ENCODE measurements at regions not wholly inside any gene's neighbourhood (a gene's known extent, or its start where the extent isn't known, plus 50 kb on each side); places are given as distances from the start of the nearest gene placed in this dataset.

DNA sequence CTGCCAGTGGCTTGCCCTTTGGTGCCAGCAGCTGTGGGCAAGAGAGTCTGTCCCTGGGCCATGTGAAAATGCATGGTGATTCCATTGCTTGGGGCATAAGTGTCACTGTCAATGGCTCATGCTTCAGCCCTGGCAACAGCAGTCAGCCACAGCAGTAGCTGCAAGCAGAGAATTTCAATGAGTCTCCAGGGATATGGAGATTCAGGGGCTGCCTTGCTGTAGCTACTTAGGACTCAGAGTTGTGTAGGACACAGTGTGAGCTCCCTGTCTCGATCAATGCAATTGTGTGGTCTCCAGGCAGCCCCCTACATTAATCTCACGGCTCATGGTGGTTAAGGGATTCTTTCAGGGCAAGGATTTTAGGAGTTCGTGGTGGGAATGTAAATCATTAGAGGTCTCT is 126.3 kb upstream of the STARD3NL start:
- TF ChIP-seq, protein P1, sequence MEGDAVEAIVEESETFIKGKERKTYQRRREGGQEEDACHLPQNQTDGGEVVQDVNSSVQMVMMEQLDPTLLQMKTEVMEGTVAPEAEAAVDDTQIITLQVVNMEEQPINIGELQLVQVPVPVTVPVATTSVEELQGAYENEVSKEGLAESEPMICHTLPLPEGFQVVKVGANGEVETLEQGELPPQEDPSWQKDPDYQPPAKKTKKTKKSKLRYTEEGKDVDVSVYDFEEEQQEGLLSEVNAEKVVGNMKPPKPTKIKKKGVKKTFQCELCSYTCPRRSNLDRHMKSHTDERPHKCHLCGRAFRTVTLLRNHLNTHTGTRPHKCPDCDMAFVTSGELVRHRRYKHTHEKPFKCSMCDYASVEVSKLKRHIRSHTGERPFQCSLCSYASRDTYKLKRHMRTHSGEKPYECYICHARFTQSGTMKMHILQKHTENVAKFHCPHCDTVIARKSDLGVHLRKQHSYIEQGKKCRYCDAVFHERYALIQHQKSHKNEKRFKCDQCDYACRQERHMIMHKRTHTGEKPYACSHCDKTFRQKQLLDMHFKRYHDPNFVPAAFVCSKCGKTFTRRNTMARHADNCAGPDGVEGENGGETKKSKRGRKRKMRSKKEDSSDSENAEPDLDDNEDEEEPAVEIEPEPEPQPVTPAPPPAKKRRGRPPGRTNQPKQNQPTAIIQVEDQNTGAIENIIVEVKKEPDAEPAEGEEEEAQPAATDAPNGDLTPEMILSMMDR (IDR thresholded peaks at IDR 0.05; ENCODE audit: low read depth, low read length), result no peak
- no peak for DNase-seq (ENCODE audit: extremely low read depth, low read depth)

DNA sequence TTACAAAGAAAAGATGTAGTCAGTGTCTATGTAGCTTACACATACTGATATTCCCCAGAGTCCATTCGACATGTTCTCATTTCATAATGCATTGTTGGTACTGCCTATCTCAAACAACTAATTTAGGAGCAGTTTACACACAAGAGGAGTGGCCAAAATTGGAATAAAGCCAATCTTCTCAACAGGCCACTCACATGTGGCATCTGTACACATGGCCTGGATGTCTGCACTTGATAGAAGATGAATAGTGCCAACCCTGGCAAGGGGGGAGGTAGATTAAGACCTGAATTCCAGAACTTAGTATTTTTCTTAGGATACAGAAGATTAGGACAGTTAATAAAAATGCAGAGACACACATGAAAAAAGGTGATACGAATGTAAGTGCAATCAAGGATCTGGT is 125.3 kb upstream of the STARD3NL start:
- TF ChIP-seq, protein P1 (IDR thresholded peaks at IDR 0.05; ENCODE audit: low read depth, low read length), result no peak
- DNase-seq (ENCODE audit: extremely low read depth, low read depth), result no peak

DNA sequence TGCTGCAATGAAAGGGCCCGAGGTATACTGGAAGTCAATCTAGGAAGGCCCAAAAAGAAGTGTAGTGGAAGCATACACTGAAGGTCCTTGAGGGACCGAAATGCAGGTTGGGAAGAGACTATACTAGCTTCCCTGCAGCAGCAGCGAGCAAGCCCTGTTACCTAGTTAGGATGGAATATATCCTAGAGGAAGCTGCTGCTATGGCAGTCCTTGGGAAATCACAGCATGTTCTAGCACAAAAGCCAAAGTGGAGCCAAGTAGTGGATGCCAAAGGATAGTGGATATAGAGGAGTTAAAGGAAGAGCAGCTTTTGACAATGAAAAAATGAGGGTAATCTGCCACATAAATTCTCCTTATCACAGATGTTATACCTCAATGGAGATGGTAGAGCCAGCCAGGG is 123.8 kb upstream of the STARD3NL start:
- TF ChIP-seq, protein P1 (IDR thresholded peaks at IDR 0.05; ENCODE audit: low read depth, low read length), result no peak
- no peak for DNase-seq (ENCODE audit: extremely low read depth, low read depth)

DNA sequence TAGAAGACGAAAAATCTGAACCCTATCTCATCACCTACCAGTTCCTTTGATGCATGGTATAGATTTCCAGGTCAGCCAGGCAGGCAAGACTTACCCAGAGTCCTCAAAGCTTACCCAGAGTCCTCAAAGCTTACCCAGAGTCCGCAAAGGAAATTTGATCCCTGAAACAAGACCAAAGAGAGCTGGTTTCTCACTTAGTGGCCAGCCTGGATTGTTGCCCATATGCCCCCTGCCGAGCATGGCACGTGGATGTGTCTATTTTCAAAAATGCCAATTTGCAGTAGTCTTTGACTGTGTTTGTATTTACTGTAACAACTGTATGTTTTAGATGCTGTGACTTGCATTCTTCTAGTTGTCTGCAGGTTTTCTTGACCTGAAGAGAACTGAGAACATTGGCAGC is 120.2 kb upstream of the STARD3NL start:
- DNase-seq (ENCODE audit: extremely low read depth, low read depth), result no peak
- TF ChIP-seq, protein P1 (IDR thresholded peaks at IDR 0.05; ENCODE audit: low read depth, low read length), result no peak

- TF ChIP-seq, protein P1 (IDR thresholded peaks at IDR 0.05; ENCODE audit: low read depth, low read length), result no peak
- DNase-seq (ENCODE audit: extremely low read depth, low read depth), result no peak
Observed at GRCh38 chr7:38060116-38060515, 117.9 kb upstream of the STARD3NL start.

DNA sequence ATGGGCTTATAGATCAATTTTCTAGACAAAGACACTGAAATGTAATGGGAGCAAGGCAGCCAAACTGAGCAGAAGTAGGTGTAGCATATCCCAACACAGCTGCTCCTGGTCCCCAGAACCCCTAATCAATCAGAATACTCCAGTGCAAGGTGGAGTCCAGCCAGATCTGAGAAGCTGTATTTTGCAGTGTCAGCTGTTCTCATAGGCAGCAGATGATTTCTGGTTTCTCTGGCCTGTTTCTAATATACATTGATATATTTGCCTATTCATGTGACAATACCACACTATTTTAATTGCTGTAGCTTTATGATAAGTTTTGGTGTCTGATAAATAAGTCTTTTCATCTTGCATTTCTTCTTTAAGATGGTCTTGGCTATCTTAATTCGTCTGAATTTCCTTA is 117.4 kb upstream of the STARD3NL start:
- TF ChIP-seq, protein P1 (IDR thresholded peaks at IDR 0.05; ENCODE audit: low read depth, low read length), result no peak
- no peak for DNase-seq (ENCODE audit: extremely low read depth, low read depth)

GRCh38 chr7:38066391-38066790 is 111.7 kb upstream of the STARD3NL start:
- DNase-seq (ENCODE audit: extremely low read depth, low read depth), result no peak
- TF ChIP-seq, protein P1 (IDR thresholded peaks at IDR 0.05; ENCODE audit: low read depth, low read length), result no peak

Data from AG09319 (cell line).